ENCODE measurements at regions not wholly inside any gene's neighbourhood (a gene's known extent, or its start where the extent isn't known, plus 50 kb on each side); places are given as distances from the start of the nearest gene placed in this dataset.

- no peak for TF ChIP-seq POLR2A (IDR thresholded peaks at IDR 0.05; ENCODE audit: low read depth, low read length)
- no peak for FAIRE-seq
- no peak for DNase-seq (ENCODE audit: insufficient read length, low spot score)
These were observed 154.4 kb upstream of the COL5A1 start for GRCh38 chr9:134487066-134487710.

GRCh38 chr9:134488331-134489280 is 153.0 kb upstream of the COL5A1 start:
- no peak for TF ChIP-seq POLR2A (IDR thresholded peaks at IDR 0.05; ENCODE audit: low read depth, low read length)
- FAIRE-seq (no peak), DNase-seq (ENCODE audit: insufficient read length, low spot score) (no peak)

GRCh38 chr9:134489621-134490408 is 151.8 kb upstream of the COL5A1 start:
- no peak for DNase-seq (ENCODE audit: insufficient read length, low spot score)
- FAIRE-seq = no peak
- TF ChIP-seq POLR2A (IDR thresholded peaks at IDR 0.05; ENCODE audit: low read depth, low read length) = no peak

- no peak for FAIRE-seq
- no peak for TF ChIP-seq POLR2A (IDR thresholded peaks at IDR 0.05; ENCODE audit: low read depth, low read length)
These were observed 151.2 kb upstream of the COL5A1 start for GRCh38 chr9:134490446-134490845.

GRCh38 chr9:134491196-134491835 is 150.3 kb upstream of the COL5A1 start:
- DNase-seq (ENCODE audit: insufficient read length, low spot score) (no peak), FAIRE-seq (no peak)
- TF ChIP-seq POLR2A (IDR thresholded peaks at IDR 0.05; ENCODE audit: low read depth, low read length) = no peak

More at GRCh38 chr9:134490446-134490845, 151.2 kb upstream of the COL5A1 start:
- DNase-seq (ENCODE audit: insufficient read length, low spot score) = no peak

- DNase-seq (ENCODE audit: insufficient read length, low spot score) (no peak), FAIRE-seq (no peak)
- TF ChIP-seq POLR2A (IDR thresholded peaks at IDR 0.05; ENCODE audit: low read depth, low read length) = no peak
These were observed 149.7 kb upstream of the COL5A1 start for GRCh38 chr9:134491856-134492255.

- no peak for DNase-seq (ENCODE audit: insufficient read length, low spot score)
These were observed 149.3 kb upstream of the COL5A1 start for GRCh38 chr9:134492281-134492691.

GRCh38 chr9:134492721-134493460 is 148.7 kb upstream of the COL5A1 start:
- no peak for FAIRE-seq
- no peak for DNase-seq (ENCODE audit: insufficient read length, low spot score)
- no peak for TF ChIP-seq POLR2A (IDR thresholded peaks at IDR 0.05; ENCODE audit: low read depth, low read length)

More at GRCh38 chr9:134492281-134492691, 149.3 kb upstream of the COL5A1 start:
- no peak for TF ChIP-seq POLR2A (IDR thresholded peaks at IDR 0.05; ENCODE audit: low read depth, low read length)
- FAIRE-seq = no peak

- no peak for DNase-seq (ENCODE audit: insufficient read length, low spot score)
- no peak for TF ChIP-seq POLR2A (IDR thresholded peaks at IDR 0.05; ENCODE audit: low read depth, low read length)
- no peak for FAIRE-seq
These were observed 147.9 kb upstream of the COL5A1 start for GRCh38 chr9:134493461-134494272.

GRCh38 chr9:134494273-134494815 is 147.3 kb upstream of the COL5A1 start:
- FAIRE-seq = no peak
- no peak for TF ChIP-seq POLR2A (IDR thresholded peaks at IDR 0.05; ENCODE audit: low read depth, low read length)

GRCh38 chr9:134494905-134495304 is 146.7 kb upstream of the COL5A1 start:
- no peak for TF ChIP-seq POLR2A (IDR thresholded peaks at IDR 0.05; ENCODE audit: low read depth, low read length)
- FAIRE-seq (no peak), DNase-seq (ENCODE audit: insufficient read length, low spot score) (no peak)

More at GRCh38 chr9:134494273-134494815, 147.3 kb upstream of the COL5A1 start:
- no peak for DNase-seq (ENCODE audit: insufficient read length, low spot score)

Data from H54 (cell line).